ENCODE measurements at regions not wholly inside any gene's neighbourhood (a gene's known extent, or its start where the extent isn't known, plus 50 kb on each side); places are given as distances from the start of the nearest gene placed in this dataset.

DNA sequence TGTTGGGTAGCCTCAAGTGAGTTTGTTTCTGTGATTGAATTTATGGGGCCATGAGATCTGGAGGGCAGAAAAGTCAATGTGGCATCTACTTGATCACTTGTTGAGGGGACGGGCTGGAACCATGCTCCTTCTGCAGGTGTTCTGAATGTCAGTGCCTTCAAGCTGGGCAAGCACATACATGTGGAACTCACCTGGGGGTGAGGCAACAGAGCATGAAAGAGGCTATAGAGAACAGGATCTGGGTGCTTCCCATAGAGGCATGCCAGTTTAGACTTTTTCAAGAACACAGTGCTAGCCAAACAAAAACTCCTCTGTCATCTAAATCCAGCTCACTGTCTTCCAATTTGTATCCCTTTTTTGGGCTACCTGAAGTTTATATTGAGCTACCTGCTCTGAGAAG, 77.8 kb upstream of the SLC35B3 start:
- Histone ChIP-seq H3K27me3 (ENCODE audit: control insufficient read depth, insufficient read depth, low read length) (no peaks in the 10 kb centered on the region), H2AFZ (replicated peaks; ENCODE audit: low read length, poor library complexity) (no peak overlapping the region), H4K5ac (ENCODE audit: low read depth, low read length) (no peak overlapping the region), H4K91ac (ENCODE audit: insufficient read depth, low read depth, low read length) (no peak overlapping the region), H3K56ac (ENCODE audit: extremely low read depth, insufficient read depth, low read length) (no peak overlapping the region), H3K4me1 (ENCODE audit: control insufficient read depth, insufficient read depth, low read length) (no peaks in the 10 kb centered on the region), H3K27ac (ENCODE audit: insufficient read depth, low read length) (no peak overlapping the region), H4K20me1 (ENCODE audit: insufficient read depth, low read length) (no peaks in the 10 kb centered on the region), H2BK120ac (ENCODE audit: low read depth, low read length) (no peak overlapping the region), H2BK15ac (ENCODE audit: low read depth, low read length) (no peak overlapping the region), H2AK9ac (replicated peaks; ENCODE audit: low read depth, low read length, poor library complexity) (no peak overlapping the region), H4K8ac (ENCODE audit: low read depth in 2 of 2, low read length in 2 of 2) (no peak overlapping the region), H3K4me3 (ENCODE audit: insufficient read depth, low read depth, low read length) (no peak overlapping the region), H3K4ac (ENCODE audit: low read depth, low read length) (no peak overlapping the region), H3K4me2 (ENCODE audit: low read depth, low read length) (no peak overlapping the region), H3K9me1 (ENCODE audit: insufficient read depth, low read length) (no peaks in the 10 kb centered on the region), H3K18ac (ENCODE audit: low read depth, low read length) (no peak overlapping the region), H3K9ac (ENCODE audit: low read depth, low read length) (no peak overlapping the region), H2BK5ac (ENCODE audit: low read depth, low read length, poor library complexity, severe bottlenecking) (no peak overlapping the region), H3K79me1 (ENCODE audit: low read depth in 1 of 2, low read length in 2 of 2) (no peaks in the 10 kb centered on the region), H2AK5ac (ENCODE audit: low read depth, low read length) (no peak overlapping the region), H3K36me3 (ENCODE audit: control insufficient read depth, insufficient read depth, low read length) (no peaks in the 10 kb centered on the region), H3K9me3 (ENCODE audit: control insufficient read depth, insufficient read depth, low read length) (peaks cover 3% of the 10 kb centered on the region; the same call in 1 of the 2 replicates), H2BK20ac (ENCODE audit: low read depth, low read length) (no peak overlapping the region), H3K14ac (replicated peaks; ENCODE audit: low read depth, low read length) (no peak overlapping the region), H3K23ac (ENCODE audit: low read depth, low read length) (no peak overlapping the region)
- ATAC-seq (ENCODE audit: low read depth) (no peak), DNase-seq (no peak)
- intact Hi-C loops (cut with micrococcal nuclease): no loop called here
- TF ChIP-seq FOS (IDR thresholded peaks at IDR 0.05; ENCODE audit: low read depth, low read length) (no peak), BHLHE40 (IDR thresholded peaks at IDR 0.05; ENCODE audit: low read depth, low read length) (no peak), MAFK (IDR thresholded peaks at IDR 0.05; ENCODE audit: low read depth, low read length) (no peak), CHD1 (IDR thresholded peaks at IDR 0.05; ENCODE audit: low read depth, low read length) (no peak), RAD21 (IDR thresholded peaks at IDR 0.05; ENCODE audit: low read length) (no peak), RCOR1 (IDR thresholded peaks at IDR 0.05; ENCODE audit: insufficient replicate concordance, low read length) (no peak), MXI1 (IDR thresholded peaks at IDR 0.05; ENCODE audit: borderline replicate concordance, low read depth, low read length) (no peak), SMC3 (IDR thresholded peaks at IDR 0.05; ENCODE audit: low read depth, low read length) (no peak), CEBPB (IDR thresholded peaks at IDR 0.05; ENCODE audit: low read depth, low read length) (no peak), POLR2A (IDR thresholded peaks at IDR 0.05; ENCODE audit: low read depth, low read length) (no peak), MAZ (IDR thresholded peaks at IDR 0.05; ENCODE audit: borderline replicate concordance, low read depth, low read length) (no peak), RFX5 (IDR thresholded peaks at IDR 0.05; ENCODE audit: low read depth, low read length) (no peak)
- TF ChIP-seq, protein P1, sequence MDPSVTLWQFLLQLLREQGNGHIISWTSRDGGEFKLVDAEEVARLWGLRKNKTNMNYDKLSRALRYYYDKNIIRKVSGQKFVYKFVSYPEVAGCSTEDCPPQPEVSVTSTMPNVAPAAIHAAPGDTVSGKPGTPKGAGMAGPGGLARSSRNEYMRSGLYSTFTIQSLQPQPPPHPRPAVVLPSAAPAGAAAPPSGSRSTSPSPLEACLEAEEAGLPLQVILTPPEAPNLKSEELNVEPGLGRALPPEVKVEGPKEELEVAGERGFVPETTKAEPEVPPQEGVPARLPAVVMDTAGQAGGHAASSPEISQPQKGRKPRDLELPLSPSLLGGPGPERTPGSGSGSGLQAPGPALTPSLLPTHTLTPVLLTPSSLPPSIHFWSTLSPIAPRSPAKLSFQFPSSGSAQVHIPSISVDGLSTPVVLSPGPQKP (IDR thresholded peaks at IDR 0.05; ENCODE audit: borderline replicate concordance, low read depth, low read length): no peak
- TF ChIP-seq, protein P2, sequence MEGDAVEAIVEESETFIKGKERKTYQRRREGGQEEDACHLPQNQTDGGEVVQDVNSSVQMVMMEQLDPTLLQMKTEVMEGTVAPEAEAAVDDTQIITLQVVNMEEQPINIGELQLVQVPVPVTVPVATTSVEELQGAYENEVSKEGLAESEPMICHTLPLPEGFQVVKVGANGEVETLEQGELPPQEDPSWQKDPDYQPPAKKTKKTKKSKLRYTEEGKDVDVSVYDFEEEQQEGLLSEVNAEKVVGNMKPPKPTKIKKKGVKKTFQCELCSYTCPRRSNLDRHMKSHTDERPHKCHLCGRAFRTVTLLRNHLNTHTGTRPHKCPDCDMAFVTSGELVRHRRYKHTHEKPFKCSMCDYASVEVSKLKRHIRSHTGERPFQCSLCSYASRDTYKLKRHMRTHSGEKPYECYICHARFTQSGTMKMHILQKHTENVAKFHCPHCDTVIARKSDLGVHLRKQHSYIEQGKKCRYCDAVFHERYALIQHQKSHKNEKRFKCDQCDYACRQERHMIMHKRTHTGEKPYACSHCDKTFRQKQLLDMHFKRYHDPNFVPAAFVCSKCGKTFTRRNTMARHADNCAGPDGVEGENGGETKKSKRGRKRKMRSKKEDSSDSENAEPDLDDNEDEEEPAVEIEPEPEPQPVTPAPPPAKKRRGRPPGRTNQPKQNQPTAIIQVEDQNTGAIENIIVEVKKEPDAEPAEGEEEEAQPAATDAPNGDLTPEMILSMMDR (conservative IDR thresholded peaks at IDR 0.05; ENCODE audit: low read depth, low read length): no peak
- no CpG with 5 or more reads among the region's 1 CpG for WGBS, 2 experiments (ENCODE audit: extremely low coverage in 2 of 2, insufficient read length in 1 of 2)
- CTCF ChIA-PET: no interaction called here
- POLR2A ChIA-PET (ENCODE audit: unreplicated experiment): no interaction called here
- in situ Hi-C loops (cut with MboI; ENCODE audit: low sequenced_read_pairs): no loop called here
- dilution Hi-C loops (cut with HindIII; ENCODE audit: low sequenced_read_pairs, unreplicated experiment): no loop called here
- BruUV-seq (replicated peaks): no TSS peak
